DND-41 (cell line): ENCODE measurements at regions not wholly inside any gene's neighbourhood (a gene's known extent, or its start where the extent isn't known, plus 50 kb on each side); places are given as distances from the start of the nearest gene placed in this dataset.

Source experiments
- ATAC-seq: fragments of 200-7000 bp; cut with Tn5 transposase; 3 replicates; pipeline ENCODE4 v1.9.1; 2021; ENCODE audit warnings: low read depth; ENCODE audit not compliant: insufficient read depth
- DNase-seq: peaks from one replicate; pipeline ENCODE4 v3.0.0-alpha.2; 2020
- H2AFZ ChIP-seq: 2 replicates; pipeline ENCODE4 v1.6.0; 2012; ENCODE audit warnings: low read depth, low read length
- H3K27ac ChIP-seq: 2 replicates; pipeline ENCODE4 v1.5.1; 2012; ENCODE audit warnings: low read length, inconsistent platforms
- H3K27me3 ChIP-seq: fragments of 200-600 bp; sonication (generic); 2 replicates; pipeline ENCODE4 v1.6.0; 2012; ENCODE audit warnings: low read length, mild to moderate bottlenecking, inconsistent platforms; ENCODE audit not compliant: insufficient read depth, poor library complexity
- H3K36me3 ChIP-seq: 2 replicates; pipeline ENCODE4 v1.5.1; 2012; ENCODE audit warnings: low read length, inconsistent platforms; ENCODE audit not compliant: insufficient read depth
- H3K4me1 ChIP-seq: 2 replicates; pipeline ENCODE4 v1.5.1; 2012; ENCODE audit warnings: mild to moderate bottlenecking, low read length; ENCODE audit not compliant: insufficient read depth
- H3K4me2 ChIP-seq: 2 replicates; pipeline ENCODE4 v1.6.0; 2012; ENCODE audit warnings: mild to moderate bottlenecking, moderate library complexity, low read length, inconsistent platforms; ENCODE audit not compliant: insufficient read depth
- H3K4me3 ChIP-seq, 2 experiments: fragments of 200-600 bp in 1 of 2; shearing (Covaris generic) in 1 of 2; 2 replicates each; pipeline ENCODE4 v1.5.1; 2012 to 2016; ENCODE audit warnings: inconsistent platforms in 2 of 2, low read length in 2 of 2, mild to moderate bottlenecking in 2 of 2, low read depth in 1 of 2, moderate library complexity in 1 of 2
- H3K79me2 ChIP-seq: 2 replicates; pipeline ENCODE4 v1.6.0; 2012; ENCODE audit warnings: low read length, inconsistent platforms; ENCODE audit not compliant: insufficient read depth
- H3K9ac ChIP-seq: 2 replicates; pipeline ENCODE4 v1.6.0; 2012; ENCODE audit warnings: low read depth, mild to moderate bottlenecking, inconsistent platforms, low read length, moderate library complexity
- H3K9me3 ChIP-seq: 2 replicates; pipeline ENCODE4 v1.5.1; 2012; ENCODE audit warnings: low read length, moderate library complexity, mild to moderate bottlenecking, inconsistent platforms; ENCODE audit not compliant: insufficient read depth, severe bottlenecking
- H4K20me1 ChIP-seq: 2 replicates; pipeline ENCODE4 v1.6.0; 2012; ENCODE audit warnings: low read length; ENCODE audit not compliant: insufficient read depth
- EZH2 ChIP-seq: IDR thresholded peaks from 3 replicates; pipeline ENCODE4 v1.6.1; 2012; ENCODE audit warnings: borderline replicate concordance, low read depth, mild to moderate bottlenecking, moderate library complexity, low read length, inconsistent platforms; ENCODE audit not compliant: severe bottlenecking
- TF ChIP-seq, protein P1 (sequence below): IDR thresholded peaks from 2 replicates; pipeline ENCODE4 v1.5.1; 2012; ENCODE audit warnings: borderline replicate concordance, low read length, moderate library complexity, mild to moderate bottlenecking; ENCODE audit not compliant: poor library complexity, severe bottlenecking; ENCODE audit errors: extremely low read depth

DNA sequence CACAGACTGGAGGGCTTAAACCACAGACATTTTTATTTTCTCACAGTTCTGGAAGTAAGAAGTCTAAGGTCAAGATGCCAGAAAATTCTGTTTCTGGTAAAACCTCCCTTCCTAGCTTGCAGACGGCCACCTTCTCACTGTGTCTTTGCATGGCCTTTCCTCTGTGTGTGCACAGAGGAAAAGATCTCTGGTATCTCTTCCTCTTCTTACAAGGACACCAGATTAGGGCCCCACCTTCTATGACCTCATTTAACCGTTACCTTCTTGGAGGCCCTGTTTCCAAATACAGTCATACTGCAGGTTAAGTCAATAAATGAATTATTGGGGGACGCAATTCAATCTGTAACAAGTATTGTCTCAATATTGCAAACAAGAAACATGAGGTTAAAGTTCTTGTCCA is 63.0 kb upstream of the PRDX6 start:
- ATAC-seq = no peak
- H2AFZ ChIP-seq = no peak overlapping the region
- H3K27me3 ChIP-seq = no peaks in the 10 kb centered on the region
- H3K9ac ChIP-seq = no peak overlapping the region
- H3K4me2 ChIP-seq = no peak overlapping the region
- peaks cover 24% of the 10 kb centered on the region for H3K4me1 ChIP-seq
- H3K4me3 ChIP-seq = no peak overlapping the region
- 0 out of 2 replicates have a peak, but pooled peaks cover 3% of the 10 kb centered on the region for H3K36me3 ChIP-seq
- TF ChIP-seq, protein P1, sequence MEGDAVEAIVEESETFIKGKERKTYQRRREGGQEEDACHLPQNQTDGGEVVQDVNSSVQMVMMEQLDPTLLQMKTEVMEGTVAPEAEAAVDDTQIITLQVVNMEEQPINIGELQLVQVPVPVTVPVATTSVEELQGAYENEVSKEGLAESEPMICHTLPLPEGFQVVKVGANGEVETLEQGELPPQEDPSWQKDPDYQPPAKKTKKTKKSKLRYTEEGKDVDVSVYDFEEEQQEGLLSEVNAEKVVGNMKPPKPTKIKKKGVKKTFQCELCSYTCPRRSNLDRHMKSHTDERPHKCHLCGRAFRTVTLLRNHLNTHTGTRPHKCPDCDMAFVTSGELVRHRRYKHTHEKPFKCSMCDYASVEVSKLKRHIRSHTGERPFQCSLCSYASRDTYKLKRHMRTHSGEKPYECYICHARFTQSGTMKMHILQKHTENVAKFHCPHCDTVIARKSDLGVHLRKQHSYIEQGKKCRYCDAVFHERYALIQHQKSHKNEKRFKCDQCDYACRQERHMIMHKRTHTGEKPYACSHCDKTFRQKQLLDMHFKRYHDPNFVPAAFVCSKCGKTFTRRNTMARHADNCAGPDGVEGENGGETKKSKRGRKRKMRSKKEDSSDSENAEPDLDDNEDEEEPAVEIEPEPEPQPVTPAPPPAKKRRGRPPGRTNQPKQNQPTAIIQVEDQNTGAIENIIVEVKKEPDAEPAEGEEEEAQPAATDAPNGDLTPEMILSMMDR = no peak
- TF ChIP-seq EZH2 = no peak
- H4K20me1 ChIP-seq = no peaks in the 10 kb centered on the region
- H3K9me3 ChIP-seq = no peaks in the 10 kb centered on the region
- no peak overlapping the region for H3K27ac ChIP-seq
- H3K79me2 ChIP-seq = no peaks in the 10 kb centered on the region
- DNase-seq = no peak

DNA sequence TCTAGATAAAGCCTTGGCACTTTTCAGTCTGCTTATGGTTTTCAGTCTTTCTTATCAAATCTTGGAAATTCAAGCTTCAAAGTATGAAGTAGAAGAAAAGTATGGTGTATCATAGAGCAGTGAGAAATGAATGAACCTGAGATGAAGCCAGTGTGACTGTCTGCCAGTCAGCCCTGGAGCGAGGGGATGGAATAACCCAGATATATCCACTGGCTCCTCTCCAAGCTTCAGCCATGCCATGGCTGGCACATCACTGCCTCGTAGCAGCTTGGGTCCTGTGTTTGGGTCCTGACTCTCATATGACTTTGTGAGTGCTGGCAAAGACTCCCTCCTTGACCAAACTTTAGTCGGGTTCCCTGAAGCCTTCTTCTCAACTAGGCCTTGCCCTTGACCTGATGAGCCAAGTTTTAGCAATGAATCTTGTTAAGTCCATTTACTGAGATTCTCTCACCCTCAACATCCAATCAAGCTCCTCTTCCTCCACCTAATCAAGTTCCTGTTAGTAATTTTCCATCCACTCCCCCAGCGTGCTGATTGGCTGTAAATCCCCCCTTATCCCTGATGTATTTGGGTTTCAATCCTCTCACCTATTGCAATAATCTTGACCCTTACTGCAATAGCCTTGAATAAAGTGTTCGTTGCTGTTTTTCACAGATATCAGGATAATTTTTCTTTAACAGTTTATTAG is 62.5 kb upstream of the PRDX6 start:
- Histone ChIP-seq H3K9me3 (no peaks in the 10 kb centered on the region), H3K4me1 (peaks cover 18% of the 10 kb centered on the region), H3K36me3 (0 out of 2 replicates have a peak, but pooled peaks cover 3% of the 10 kb centered on the region), H3K27me3 (no peaks in the 10 kb centered on the region), H3K79me2 (no peaks in the 10 kb centered on the region), H4K20me1 (no peaks in the 10 kb centered on the region), H2AFZ (no peak overlapping the region), H3K4me2 (no peak overlapping the region), H3K4me3 (no peak overlapping the region), H3K9ac (no peak overlapping the region), H3K27ac (no peak overlapping the region)
- DNase-seq (no peak), ATAC-seq (no peak)
- TF ChIP-seq, protein P1 = no peak
- no peak for TF ChIP-seq EZH2

DNA sequence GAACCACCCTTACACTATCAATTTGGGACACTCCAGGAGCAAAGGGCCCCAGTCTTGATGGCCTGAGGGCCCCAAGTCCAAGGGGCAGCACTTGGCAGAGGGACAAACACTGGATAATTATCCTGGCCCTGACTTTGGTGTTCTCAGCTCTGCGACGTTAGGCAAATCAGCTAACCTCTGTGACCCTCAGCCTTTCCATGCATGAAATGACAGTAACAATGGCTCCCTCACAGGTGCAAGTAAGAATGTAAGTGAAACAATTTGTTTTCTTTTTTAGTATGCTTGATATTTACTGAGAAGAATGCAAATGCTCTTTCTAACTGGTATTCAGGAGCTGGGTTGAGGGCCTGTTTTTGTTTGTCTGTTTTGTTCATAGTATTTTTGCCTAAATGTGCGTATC is 61.6 kb upstream of the PRDX6 start:
- H3K4me1 ChIP-seq = peaks cover 10% of the 10 kb centered on the region
- H3K4me3 ChIP-seq = no peak overlapping the region
- ATAC-seq (no peak), DNase-seq (no peak)
- TF ChIP-seq EZH2 = no peak
- TF ChIP-seq, protein P1 = no peak
- no peak overlapping the region for H3K4me2 ChIP-seq
- H2AFZ ChIP-seq = no peak overlapping the region
- H3K27ac ChIP-seq = no peak overlapping the region
- H3K9ac ChIP-seq = no peak overlapping the region
- no peaks in the 10 kb centered on the region for H3K79me2 ChIP-seq
- H3K36me3 ChIP-seq = 0 out of 2 replicates have a peak, but pooled peaks cover 3% of the 10 kb centered on the region
- no peaks in the 10 kb centered on the region for H4K20me1 ChIP-seq
- no peaks in the 10 kb centered on the region for H3K27me3 ChIP-seq
- H3K9me3 ChIP-seq = no peaks in the 10 kb centered on the region
